ENCODE measurements at regions not wholly inside any gene's neighbourhood (a gene's known extent, or its start where the extent isn't known, plus 50 kb on each side); places are given as distances from the start of the nearest gene placed in this dataset.

- TF ChIP-seq CTCF (IDR thresholded peaks at IDR 0.05) (no peak), POLR2AphosphoS5 (IDR thresholded peaks at IDR 0.05) (no peak), POLR2A (IDR thresholded peaks at IDR 0.05) (no peak)
Observed at GRCh38 chr1:232238009-232238408, 391.9 kb downstream of the SIPA1L2 start.
